Endothelial cell of umbilical vein (primary cell): ENCODE measurements at regions not wholly inside any gene's neighbourhood (a gene's known extent, or its start where the extent isn't known, plus 50 kb on each side); places are given as distances from the start of the nearest gene placed in this dataset.

Experiments used
- BruUV-seq: library from RNA; stranded (reverse); fragments of 400-500 nt; replicated peaks from 2 replicates; lab custom pipeline; 2021; lab: Mats Ljungman, UMichigan
- CTCF ChIA-PET: fragments of 300-600, 350-600 bp; sonication (Branson Sonifier 250); formaldehyde crosslinking; loops from one replicate; lab custom pipeline; 2021; ENCODE audit warnings: antibody characterized with exemption, inconsistent platforms; lab: Charles Lee
- POLR2A ChIA-PET: fragments of 300-600, 350-600 bp; sonication (Branson Sonifier 250); formaldehyde crosslinking; loops from one replicate; lab custom pipeline; 2021; ENCODE audit warnings: antibody characterized with exemption, inconsistent platforms; lab: Charles Lee
- DNase-seq: peaks from one replicate; pipeline ENCODE4 v3.0.0-alpha.2; 2011; ENCODE audit warnings: low read depth, low spot score
- FAIRE-seq: peaks from 2 replicates; lab custom pipeline; 2011; peaks lifted over from hg19 to GRCh38; lab: Jason Lieb, UNC
- H2AFZ ChIP-seq: 2 replicates; pipeline ENCODE4 v1.6.0; 2012; ENCODE audit warnings: low read depth, low read length, control low read depth, inconsistent platforms
- H3K27ac ChIP-seq: 2 replicates; pipeline ENCODE4 v1.5.1; 2011; ENCODE audit warnings: low read depth, mild to moderate bottlenecking, control low read depth, low read length, moderate library complexity; ENCODE audit not compliant: insufficient read depth
- H3K27me3 ChIP-seq, 2 experiments: 2 replicates each; pipeline versions ENCODE4 v1.6.0 to v1.6.1; 2011; ENCODE audit warnings: low read length in 2 of 2, mixed read lengths in 1 of 2; ENCODE audit not compliant: control insufficient read depth in 2 of 2, insufficient read depth in 2 of 2
- H3K36me3 ChIP-seq, 2 experiments: 2 replicates in 1 of 2; 3 replicates in 1 of 2; pipeline ENCODE4 v1.5.1; 2011; ENCODE audit warnings: low read length in 2 of 2, mild to moderate bottlenecking in 1 of 2, moderate library complexity in 1 of 2; ENCODE audit not compliant: control insufficient read depth in 2 of 2, insufficient read depth in 2 of 2; ENCODE audit errors: extremely low read depth in 1 of 2
- H3K4me1 ChIP-seq: 3 replicates; pipeline ENCODE4 v1.5.1; 2011; ENCODE audit warnings: mild to moderate bottlenecking, low read length; ENCODE audit not compliant: control insufficient read depth, insufficient read depth; ENCODE audit errors: extremely low read depth
- H3K4me2 ChIP-seq: 2 replicates; pipeline ENCODE4 v1.6.1; 2011; ENCODE audit warnings: low read length, control low read depth, mixed read lengths; ENCODE audit not compliant: insufficient read depth
- H3K4me3 ChIP-seq, 3 experiments: fragments of 200-600 bp in 1 of 3; sonication (generic), shearing (Covaris generic) in 1 of 3; replicated peaks in 1 of 3; 2 replicates each; pipeline ENCODE4 v1.5.1; 2011 to 2016; ENCODE audit warnings: control low read depth in 3 of 3, low read length in 3 of 3, mild to moderate bottlenecking in 2 of 3, inconsistent platforms in 1 of 3, low read depth in 1 of 3, moderate library complexity in 1 of 3; ENCODE audit not compliant: insufficient read depth in 1 of 3
- H3K79me2 ChIP-seq: 2 replicates; pipeline ENCODE4 v1.6.0; 2012; ENCODE audit warnings: low read length, inconsistent platforms; ENCODE audit not compliant: control insufficient read depth, insufficient read depth
- H3K9ac ChIP-seq: replicated peaks from 2 replicates; pipeline ENCODE3; 2011; ENCODE audit warnings: low read length, control low read depth; ENCODE audit not compliant: insufficient read depth; ENCODE audit errors: extremely low read depth
- H3K9me1 ChIP-seq: replicated peaks from 3 replicates; pipeline ENCODE4 v1.6.0; 2011; ENCODE audit warnings: mild to moderate bottlenecking, low read length; ENCODE audit not compliant: control insufficient read depth, insufficient read depth; ENCODE audit errors: extremely low read depth
- H3K9me3 ChIP-seq: replicated peaks from 2 replicates; pipeline ENCODE4 v1.5.1; 2012; ENCODE audit warnings: low read length, inconsistent platforms; ENCODE audit not compliant: control insufficient read depth, insufficient read depth
- H4K20me1 ChIP-seq: replicated peaks from 2 replicates; pipeline ENCODE3; 2011; ENCODE audit warnings: mild to moderate bottlenecking, low read length; ENCODE audit not compliant: control insufficient read depth, insufficient read depth; ENCODE audit errors: extremely low read depth
- CTCF ChIP-seq, 2 donors: IDR thresholded peaks; 1 replicate in 1 of 2; 2 replicates in 1 of 2; pipeline ENCODE4 v1.5.1; 2011; ENCODE audit warnings: low read length in 2 of 2, mild to moderate bottlenecking in 2 of 2, moderate library complexity in 2 of 2, control low read depth in 1 of 2, inconsistent platforms in 1 of 2, low read depth in 1 of 2; ENCODE audit not compliant: insufficient read depth in 1 of 2; ENCODE audit errors: extremely low read depth in 1 of 2
- EZH2 ChIP-seq: IDR thresholded peaks from 2 replicates; pipeline ENCODE4 v1.6.1; 2012; ENCODE audit warnings: borderline replicate concordance, low read depth, mild to moderate bottlenecking, moderate library complexity, low read length, inconsistent platforms; ENCODE audit not compliant: severe bottlenecking
- FOS ChIP-seq: IDR thresholded peaks from 2 replicates; pipeline ENCODE4 v1.6.1; 2011; ENCODE audit warnings: mild to moderate bottlenecking, low read length, moderate library complexity, borderline replicate concordance; ENCODE audit not compliant: insufficient read depth
- GATA2 ChIP-seq: IDR thresholded peaks from 2 replicates; pipeline ENCODE4 v1.7.0; 2011; ENCODE audit warnings: low read depth, mild to moderate bottlenecking, moderate library complexity, mixed read lengths, low read length; ENCODE audit not compliant: insufficient read length, insufficient read depth
- JUN ChIP-seq: IDR thresholded peaks from 2 replicates; pipeline ENCODE4 v1.6.1; 2011; ENCODE audit warnings: borderline replicate concordance, low read depth; ENCODE audit not compliant: insufficient read length, insufficient read depth
- MAX ChIP-seq: IDR thresholded peaks from 2 replicates; pipeline ENCODE4 v1.6.1; 2011; ENCODE audit not compliant: insufficient read depth, insufficient read length
- MYC ChIP-seq: IDR thresholded peaks from one replicate; pipeline ENCODE4 v1.6.1; 2011; ENCODE audit warnings: mild to moderate bottlenecking, low read depth, low read length
- POLR2A ChIP-seq: IDR thresholded peaks from 2 replicates; pipeline ENCODE4 v1.6.1; 2012; ENCODE audit warnings: low read depth, mild to moderate bottlenecking, control low read depth, low read length
- POLR2AphosphoS5 ChIP-seq: IDR thresholded peaks from 2 replicates; pipeline ENCODE4 v1.6.1; 2012; ENCODE audit warnings: low read depth, mild to moderate bottlenecking, control low read depth, low read length, moderate library complexity; ENCODE audit not compliant: insufficient read depth
- dilution Hi-C: fragments of 300-500 bp; cut with MboI; formaldehyde crosslinking; loops from one replicate; pipeline ENCODE4 v1.15.0; 2019; ENCODE audit warnings: low sequenced_read_pairs; ENCODE audit not compliant: extremely low pct_ligation_motif_present
- intact Hi-C: fragments of 100-400 bp; cut with micrococcal nuclease; formaldehyde crosslinking; loops from one replicate; pipeline ENCODE4 v1.10.0; 2022

- Histone ChIP-seq H4K20me1 (no peaks in the 10 kb centered on the region), H2AFZ (no peak overlapping the region), H3K27me3 (no peaks in the 10 kb centered on the region), H3K27ac (no peak overlapping the region), H3K9me1 (no peaks in the 10 kb centered on the region), H3K79me2 (no peaks in the 10 kb centered on the region), H3K9ac (no peak overlapping the region), H3K4me1 (no peaks in the 10 kb centered on the region), H3K9me3 (no peaks in the 10 kb centered on the region), H3K4me2 (no peak overlapping the region), H3K4me3 (no peak overlapping the region), H3K36me3 (no peaks in the 10 kb centered on the region)
- no peak for TF ChIP-seq FOS
- no peak for TF ChIP-seq MYC
- TF ChIP-seq MAX = no peak
- no peak for TF ChIP-seq CTCF (IDR thresholded peaks at IDR 0.05; ENCODE audit: extremely low read depth in 1 of 2, insufficient read depth in 1 of 2, low read depth in 1 of 2, low read length in 2 of 2)
- no peak for TF ChIP-seq EZH2
- no peak for TF ChIP-seq POLR2AphosphoS5
- dilution Hi-C loops (no loop called here), intact Hi-C loops (no loop called here)
- BruUV-seq = no TSS peak
- CTCF ChIA-PET = no interaction called here
- no peak for FAIRE-seq
- no peak for DNase-seq
- POLR2A ChIA-PET = no interaction called here
Observed at GRCh38 chr4:179344861-179345260, 1902.6 kb upstream of the AGA start.

GRCh38 chr4:179352221-179352620 lies 1910.0 kb upstream of the AGA start:
- dilution Hi-C loops = no loop called here
- TF ChIP-seq POLR2A = no peak
- no peak for TF ChIP-seq GATA2
- no peak for TF ChIP-seq MYC
- no peak for TF ChIP-seq JUN
- no peak for TF ChIP-seq CTCF (IDR thresholded peaks at IDR 0.05; ENCODE audit: extremely low read depth in 1 of 2, insufficient read depth in 1 of 2, low read depth in 1 of 2, low read length in 2 of 2)
- no peak for TF ChIP-seq POLR2AphosphoS5
- no peak for TF ChIP-seq EZH2
- no peak for TF ChIP-seq MAX
- TF ChIP-seq FOS = no peak
- no peaks in the 10 kb centered on the region for H4K20me1 ChIP-seq

More at GRCh38 chr4:179352221-179352620, 1910.0 kb upstream of the AGA start:
- Histone ChIP-seq H3K4me1 (no peaks in the 10 kb centered on the region), H3K9me1 (no peaks in the 10 kb centered on the region), H3K27me3 (no peaks in the 10 kb centered on the region), H3K27ac (no peak overlapping the region), H2AFZ (no peak overlapping the region), H3K4me2 (no peak overlapping the region), H3K36me3 (no peaks in the 10 kb centered on the region), H3K9me3 (peaks cover 4% of the 10 kb centered on the region), H3K79me2 (no peaks in the 10 kb centered on the region), H3K9ac (no peak overlapping the region), H3K4me3 (no peak overlapping the region)
- ChIA-PET POLR2A (no interaction called here), CTCF (no interaction called here)
- intact Hi-C loops = no loop called here
- DNase-seq = no peak
- no TSS peak for BruUV-seq
- FAIRE-seq = no peak
